Naive B cell (primary cell): ENCODE measurements at regions not wholly inside any gene's neighbourhood (a gene's known extent, or its start where the extent isn't known, plus 50 kb on each side); places are given as distances from the start of the nearest gene placed in this dataset.

ENCODE experiments used
- ATAC-seq, 2 donors: fragments of 150-1000 bp; cut with Tn5 transposase; 2 replicates each; pipeline ENCODE4 v1.10.0; 2021; ENCODE audit warnings: low read depth in 2 of 2, mild to moderate bottlenecking in 2 of 2, moderate library complexity in 2 of 2
- DNase-seq: peaks from one replicate; pipeline ENCODE4 v3.0.0; 2022
- H3K27ac Mint-ChIP-seq, 6 donors: one replicate each; pipeline ENCODE4 v1.8.0; 2020 to 2022; ENCODE audit warnings: mild to moderate bottlenecking in 6 of 6, mixed read lengths in 6 of 6, moderate library complexity in 5 of 6, inconsistent platforms in 2 of 6
- H3K27me3 Mint-ChIP-seq, 3 donors: one replicate each; pipeline ENCODE4 v1.8.0; 2021 to 2022; ENCODE audit warnings: mixed read lengths in 3 of 3, mild to moderate bottlenecking in 1 of 3
- H3K36me3 Mint-ChIP-seq, 2 donors: one replicate each; pipeline ENCODE4 v1.8.0; 2020 to 2022; ENCODE audit warnings: mixed read lengths in 2 of 2, inconsistent platforms in 1 of 2, mild to moderate bottlenecking in 1 of 2
- H3K4me1 Mint-ChIP-seq, 3 donors: one replicate each; pipeline ENCODE4 v1.8.0; 2020 to 2022; ENCODE audit warnings: mixed read lengths in 3 of 3, inconsistent platforms in 1 of 3, mild to moderate bottlenecking in 1 of 3, moderate library complexity in 1 of 3
- H3K4me3 Mint-ChIP-seq, 8 donors: one replicate each; pipeline ENCODE4 v1.8.0; 2020 to 2022; ENCODE audit warnings: mild to moderate bottlenecking in 8 of 8, mixed read lengths in 8 of 8, moderate library complexity in 8 of 8, inconsistent platforms in 2 of 8
- H3K9me3 Mint-ChIP-seq, 7 donors: one replicate each; pipeline ENCODE4 v1.8.0; 2020 to 2022; ENCODE audit warnings: mixed read lengths in 7 of 7, mild to moderate bottlenecking in 5 of 7, inconsistent platforms in 2 of 7, moderate library complexity in 1 of 7

DNA sequence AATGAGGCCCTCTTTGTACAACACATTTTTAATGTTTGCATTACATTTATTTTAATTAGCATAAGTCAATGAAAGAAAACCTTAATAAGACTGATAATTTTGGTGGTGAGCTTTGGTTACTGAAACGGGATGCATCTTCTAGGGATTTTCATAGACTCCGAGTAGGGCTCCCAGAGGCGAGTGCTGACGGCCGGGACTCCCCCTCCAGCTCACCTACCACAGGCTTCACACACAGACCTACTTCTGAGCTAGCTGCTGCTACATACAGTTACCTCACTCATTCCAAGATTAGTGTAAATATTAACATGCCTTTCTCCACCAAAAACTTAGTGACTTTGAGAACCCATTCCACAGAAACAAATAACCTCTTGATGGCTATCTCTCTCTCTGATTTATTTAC, 271.1 kb downstream of the GALR1 start:
- Mint-ChIP-seq H3K36me3 (no peaks in the 10 kb centered on the region), H3K4me1 (no peaks in the 10 kb centered on the region), H3K9me3 (peaks cover 0 to 3% (median 1%) of the 10 kb centered on the region in 7 donors), H3K4me3 (no peak overlapping the region), H3K27ac (no peak overlapping the region), H3K27me3 (no peaks in the 10 kb centered on the region)
- DNase-seq (no peak), ATAC-seq (no peak)

DNA sequence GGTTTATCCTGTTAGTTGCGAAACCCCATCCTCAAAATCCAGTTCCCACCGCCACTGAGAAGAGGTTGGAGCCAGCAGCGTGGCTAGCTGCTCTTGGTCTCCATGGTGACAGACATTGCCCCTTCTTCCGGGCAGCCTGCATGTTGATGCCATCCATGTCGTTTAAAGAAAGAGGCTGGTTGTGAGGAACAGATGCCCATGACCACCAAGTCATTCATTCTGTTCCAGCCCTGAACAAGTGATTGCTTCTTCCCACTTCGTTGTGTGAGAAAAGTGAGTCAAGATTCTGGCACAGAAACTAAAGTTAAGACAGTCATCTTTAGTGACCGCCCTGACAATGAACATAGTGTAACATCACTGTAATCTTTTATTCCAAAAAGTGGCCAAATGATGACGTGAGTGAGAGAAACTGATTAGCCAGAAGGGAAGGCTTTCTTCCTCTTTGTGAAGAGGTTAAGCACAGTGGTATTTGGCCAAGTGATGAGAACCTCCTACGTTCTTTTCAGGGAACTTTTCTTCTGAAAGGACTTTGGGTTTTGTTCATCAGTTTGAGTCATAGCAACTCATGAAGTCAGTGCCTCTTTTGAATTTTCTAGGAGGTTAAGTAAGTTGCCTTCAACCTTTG, 272.5 kb downstream of the GALR1 start:
- Mint-ChIP-seq H3K9me3 (peaks cover 0 to 10% (median 8%) of the 10 kb centered on the region in 7 donors), H3K27ac (no peak overlapping the region), H3K27me3 (no peaks in the 10 kb centered on the region), H3K36me3 (no peaks in the 10 kb centered on the region), H3K4me1 (no peaks in the 10 kb centered on the region), H3K4me3 (no peak overlapping the region)
- ATAC-seq (no peak), DNase-seq (no peak)

DNA sequence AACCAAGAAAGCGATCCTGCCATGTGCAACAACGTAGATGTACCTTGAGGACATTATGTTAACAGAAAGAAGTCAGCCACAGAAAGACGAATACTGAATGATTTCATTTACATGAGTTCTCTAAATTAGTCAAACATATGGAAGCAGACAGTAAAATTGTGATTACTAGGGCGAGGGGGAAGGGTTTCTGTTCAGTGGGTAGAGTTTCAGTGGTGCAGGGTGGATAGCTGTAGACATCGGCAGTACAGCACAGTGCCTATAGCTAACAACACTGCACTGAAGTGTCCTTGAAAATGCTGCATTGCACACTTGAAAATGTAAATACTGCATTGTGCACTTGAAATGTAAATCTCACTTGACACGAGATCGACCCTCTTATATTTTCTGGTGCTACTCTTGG, 275.3 kb downstream of the GALR1 start:
- H3K4me3 Mint-ChIP-seq, result no peak overlapping the region
- ATAC-seq, result no peak
- peaks cover 0 to 17% (median 7%) of the 10 kb centered on the region in 7 donors for H3K9me3 Mint-ChIP-seq
- no peak overlapping the region for H3K27ac Mint-ChIP-seq
- H3K4me1 Mint-ChIP-seq, result no peaks in the 10 kb centered on the region
- no peaks in the 10 kb centered on the region for H3K27me3 Mint-ChIP-seq
- DNase-seq, result no peak
- H3K36me3 Mint-ChIP-seq, result no peaks in the 10 kb centered on the region

DNA sequence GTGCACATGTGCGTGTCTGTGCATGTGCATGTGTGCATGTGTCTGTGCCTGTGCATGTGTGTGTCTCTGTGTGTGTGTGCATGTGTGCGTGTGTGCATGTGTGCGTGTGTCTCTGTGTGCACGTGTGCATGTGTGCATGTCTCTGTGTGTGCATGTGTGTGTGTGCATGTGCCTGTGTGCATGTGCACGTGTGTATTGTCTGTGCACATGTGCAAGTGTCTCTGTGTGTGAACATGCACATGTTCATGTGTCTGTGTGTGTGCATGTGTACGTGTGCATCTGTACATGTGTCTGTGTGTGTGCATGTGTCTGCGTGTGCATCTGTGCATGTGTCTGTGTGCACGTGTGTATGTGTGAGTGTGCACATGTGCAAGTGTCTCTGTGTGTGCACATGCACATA, 277.3 kb downstream of the GALR1 start:
- H3K4me1 Mint-ChIP-seq, result no peaks in the 10 kb centered on the region

DNA sequence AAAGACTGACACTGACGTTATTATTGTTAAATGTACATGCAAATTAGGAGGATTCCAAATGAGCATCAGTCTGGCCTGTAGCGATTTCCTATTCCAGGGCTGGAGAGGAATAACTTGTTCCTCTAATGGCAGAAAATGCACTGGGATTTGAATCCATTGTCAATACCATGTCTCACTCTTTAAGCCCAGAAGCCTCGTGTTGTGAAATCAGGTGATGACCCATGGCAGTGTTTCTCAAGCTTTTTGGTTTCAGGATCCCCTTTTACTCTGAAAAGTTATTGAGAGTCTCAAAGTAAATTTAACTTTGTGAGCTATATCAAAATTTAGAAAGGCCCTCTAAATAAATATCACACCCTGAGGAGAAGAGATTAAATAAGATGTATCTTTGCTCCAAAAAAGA, 279.2 kb downstream of the GALR1 start:
- DNase-seq (no peak), ATAC-seq (no peak)
- Mint-ChIP-seq H3K36me3 (no peaks in the 10 kb centered on the region), H3K9me3 (peaks cover 0 to 17% (median 7%) of the 10 kb centered on the region in 7 donors), H3K27me3 (no peaks in the 10 kb centered on the region), H3K4me3 (no peak overlapping the region), H3K27ac (no peak overlapping the region), H3K4me1 (no peaks in the 10 kb centered on the region)

More for the DNA sequence above, 277.3 kb downstream of the GALR1 start:
- Mint-ChIP-seq H3K27me3 (no peaks in the 10 kb centered on the region), H3K9me3 (peaks cover 0 to 17% (median 7%) of the 10 kb centered on the region in 7 donors), H3K4me3 (no peak overlapping the region), H3K27ac (no peak overlapping the region), H3K36me3 (no peaks in the 10 kb centered on the region)
- DNase-seq, result no peak
- ATAC-seq, result no peak

DNA sequence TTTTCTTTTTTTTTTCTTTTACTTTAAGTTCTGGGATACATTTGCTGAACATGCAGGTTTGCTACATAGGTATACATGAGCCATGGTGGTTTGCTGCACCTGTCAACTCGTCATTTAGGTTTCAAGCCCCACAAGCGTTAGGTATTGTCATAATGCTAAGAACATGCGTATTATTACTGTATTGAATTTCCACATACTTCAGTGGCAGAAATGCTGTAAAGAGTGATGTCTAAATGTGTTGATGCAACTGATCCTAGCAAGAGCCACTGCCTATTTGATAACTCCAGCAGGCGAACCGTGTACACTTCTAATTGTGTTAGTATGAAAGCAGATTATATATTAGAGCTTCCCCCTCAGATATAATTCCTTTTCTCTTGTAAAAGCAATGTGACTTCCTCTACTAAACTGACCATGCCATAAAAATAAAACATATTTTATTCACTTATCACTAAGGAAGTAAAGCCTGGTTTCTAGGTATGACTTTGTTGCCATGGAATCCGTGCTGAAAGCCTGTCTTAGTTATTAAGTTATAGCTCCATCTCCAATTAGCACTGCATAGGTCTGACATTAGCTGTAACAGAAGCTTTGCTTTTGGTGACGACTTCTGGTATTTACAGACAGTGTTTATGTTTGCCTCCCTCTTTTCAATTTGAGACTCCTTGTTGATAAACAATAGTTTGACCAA, 280.0 kb downstream of the GALR1 start:
- DNase-seq (no peak), ATAC-seq (no peak)
- no peaks in the 10 kb centered on the region for H3K4me1 Mint-ChIP-seq
- H3K9me3 Mint-ChIP-seq, result peaks cover 0 to 17% (median 7%) of the 10 kb centered on the region in 7 donors
- H3K36me3 Mint-ChIP-seq, result no peaks in the 10 kb centered on the region
- H3K4me3 Mint-ChIP-seq, result no peak overlapping the region
- no peaks in the 10 kb centered on the region for H3K27me3 Mint-ChIP-seq
- H3K27ac Mint-ChIP-seq, result no peak overlapping the region

DNA sequence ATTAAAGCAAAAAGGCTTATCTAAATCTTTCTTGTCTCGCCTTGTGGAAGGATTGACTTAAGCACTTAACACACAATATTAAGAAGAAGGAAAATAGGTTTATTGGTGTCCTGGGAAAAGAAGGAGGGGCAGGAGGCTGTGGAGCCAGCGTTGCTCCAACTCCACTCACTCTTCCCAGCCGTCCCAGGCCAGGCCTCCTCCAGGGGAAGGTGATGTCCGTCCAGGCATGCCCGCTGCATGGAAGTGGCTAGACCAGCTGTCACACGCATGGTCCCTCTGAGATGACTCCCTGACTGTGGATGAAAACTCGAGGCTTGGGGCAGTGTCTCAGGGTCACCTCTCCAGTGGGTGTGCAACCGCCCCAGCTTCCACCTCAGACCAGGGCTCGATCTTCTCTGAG, 281.1 kb downstream of the GALR1 start:
- peaks cover 3 to 17% (median 7%) of the 10 kb centered on the region in 7 donors for H3K9me3 Mint-ChIP-seq

DNA sequence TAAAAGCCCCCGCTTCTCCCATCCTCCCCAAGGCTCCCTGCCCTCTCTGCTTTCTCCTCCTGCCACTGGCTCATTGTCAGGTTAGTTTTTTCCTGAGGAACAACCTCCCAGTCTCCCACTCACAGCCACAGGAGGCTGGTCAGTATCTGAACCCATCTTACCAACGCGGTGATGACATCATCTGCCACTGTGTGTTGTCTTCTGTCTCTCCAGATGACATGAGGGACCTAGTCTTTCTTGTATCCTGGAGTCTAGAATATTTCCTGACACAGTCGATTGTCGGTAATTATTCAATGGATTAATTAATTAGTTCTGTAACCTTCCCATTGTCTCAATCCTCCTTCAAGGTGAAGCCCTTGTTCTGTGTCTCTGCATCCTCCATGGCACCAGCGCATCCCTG, 290.2 kb downstream of the GALR1 start:
- Mint-ChIP-seq H3K27ac (no peak overlapping the region), H3K9me3 (peaks cover 0 to 22% (median 7%) of the 10 kb centered on the region in 7 donors), H3K4me3 (peak overlapping the region in 1 of 8 donors; percentile 49), H3K27me3 (peaks cover 0 to 4% (median 0%) of the 10 kb centered on the region in 3 donors), H3K4me1 (no peaks in the 10 kb centered on the region), H3K36me3 (no peaks in the 10 kb centered on the region)
- DNase-seq (no peak), ATAC-seq (no peak)

More for the DNA sequence above, 281.1 kb downstream of the GALR1 start:
- Mint-ChIP-seq H3K27me3 (no peaks in the 10 kb centered on the region), H3K36me3 (no peaks in the 10 kb centered on the region), H3K4me3 (no peak overlapping the region), H3K4me1 (no peaks in the 10 kb centered on the region), H3K27ac (no peak overlapping the region)
- DNase-seq, result no peak
- no peak for ATAC-seq

DNA sequence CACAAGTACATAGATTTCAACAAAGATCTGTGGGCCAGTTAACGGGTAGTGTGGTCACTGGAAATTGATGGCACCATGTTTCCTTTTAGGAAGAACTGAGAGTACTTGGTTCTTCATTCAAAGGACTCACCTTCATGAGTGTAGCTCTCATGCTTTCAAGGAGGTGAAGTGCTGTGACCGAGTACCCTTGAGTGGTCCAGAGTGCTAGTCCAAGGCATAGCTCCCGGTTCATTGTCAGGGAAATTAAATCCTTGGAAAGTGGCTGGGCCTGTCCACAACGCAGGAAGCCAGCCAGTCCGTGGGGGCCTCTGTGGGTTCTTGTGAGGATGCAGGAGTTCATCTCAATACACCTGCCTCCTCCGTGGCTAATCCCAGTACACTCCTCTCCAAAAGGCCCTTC, 295.1 kb downstream of the GALR1 start:
- Mint-ChIP-seq H3K36me3 (no peaks in the 10 kb centered on the region), H3K9me3 (peaks cover 0 to 14% (median 4%) of the 10 kb centered on the region in 7 donors)

DNA sequence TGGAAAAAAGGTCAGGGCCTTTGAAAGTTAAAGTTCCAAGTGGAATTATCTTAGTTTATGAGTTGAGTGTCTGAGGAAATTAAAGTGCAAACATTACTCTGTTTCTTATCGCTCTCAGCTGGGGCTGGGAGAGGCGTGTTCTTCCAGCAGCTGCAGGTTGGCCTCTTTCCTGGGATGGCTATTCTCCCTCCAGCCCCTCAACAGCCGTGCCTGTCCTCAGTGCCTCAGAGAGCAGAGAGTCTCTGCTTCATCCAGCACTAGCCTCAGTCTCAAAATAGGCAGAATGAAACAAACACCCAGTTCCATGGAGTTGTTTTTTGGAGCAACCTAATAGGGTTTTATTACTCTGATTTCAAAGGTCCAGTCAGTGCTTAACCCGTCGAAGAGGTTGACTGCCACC, 298.1 kb downstream of the GALR1 start:
- Mint-ChIP-seq H3K4me1 (no peaks in the 10 kb centered on the region), H3K27ac (no peak overlapping the region), H3K9me3 (peaks cover 0 to 6% (median 0%) of the 10 kb centered on the region in 7 donors), H3K27me3 (no peaks in the 10 kb centered on the region), H3K4me3 (no peak overlapping the region), H3K36me3 (no peaks in the 10 kb centered on the region)
- DNase-seq (no peak), ATAC-seq (no peak)

More for the DNA sequence above, 295.1 kb downstream of the GALR1 start:
- DNase-seq (no peak), ATAC-seq (no peak)
- Mint-ChIP-seq H3K4me1 (no peaks in the 10 kb centered on the region), H3K27me3 (no peaks in the 10 kb centered on the region), H3K27ac (no peak overlapping the region), H3K4me3 (no peak overlapping the region)

DNA sequence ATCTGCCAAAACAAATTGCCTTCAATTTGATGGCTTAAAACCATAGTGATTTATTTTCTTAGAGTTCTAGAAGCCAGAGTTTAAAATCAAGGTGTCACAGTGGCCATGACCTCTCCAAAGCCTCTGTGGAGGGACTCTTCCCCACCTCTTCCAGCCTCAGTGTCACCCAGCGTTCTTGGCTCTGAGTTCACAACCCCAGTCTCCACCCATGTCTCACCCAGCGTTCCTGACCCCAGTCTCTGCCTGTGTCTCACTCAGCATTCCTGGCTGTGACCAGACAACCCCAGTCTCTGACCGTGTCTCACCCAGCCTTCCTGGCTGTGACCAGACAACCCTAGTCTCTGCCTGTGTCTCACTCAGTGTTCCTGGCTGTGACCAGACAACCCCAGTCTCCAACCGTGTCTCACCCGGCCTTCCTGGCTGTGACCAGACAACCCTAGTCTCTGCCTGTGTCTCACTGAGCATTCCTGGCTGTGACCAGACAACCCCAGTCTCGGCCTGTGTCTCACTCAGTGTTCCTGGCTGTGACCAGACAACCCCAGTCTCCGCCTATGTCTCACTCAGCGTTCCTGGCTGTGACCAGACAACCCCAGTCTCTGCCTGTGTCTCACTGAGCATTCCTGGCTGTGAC, 299.3 kb downstream of the GALR1 start:
- Mint-ChIP-seq H3K4me3 (no peak overlapping the region), H3K9me3 (peaks cover 0 to 6% (median 0%) of the 10 kb centered on the region in 7 donors), H3K4me1 (no peaks in the 10 kb centered on the region), H3K36me3 (no peaks in the 10 kb centered on the region), H3K27ac (no peak overlapping the region), H3K27me3 (no peaks in the 10 kb centered on the region)
- DNase-seq (no peak), ATAC-seq (no peak)

DNA sequence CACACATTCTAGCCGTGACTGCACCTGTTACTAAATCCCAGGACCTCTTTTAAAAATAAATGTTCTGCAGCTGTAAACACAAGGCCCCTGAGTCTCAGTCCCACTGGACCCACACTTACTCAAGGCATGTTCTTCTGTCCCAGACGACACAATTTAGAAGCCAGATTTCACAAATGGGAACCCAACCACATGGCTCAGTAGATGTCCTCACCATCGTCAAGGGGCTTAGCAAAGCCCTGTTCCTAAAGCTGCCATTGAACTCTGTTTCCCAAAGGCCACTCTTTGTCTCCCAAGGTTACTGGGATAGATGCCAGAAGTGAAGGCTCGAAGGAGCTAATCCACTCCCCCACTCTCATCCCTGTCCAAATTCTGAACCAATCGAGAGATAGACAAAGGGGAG, 301.0 kb downstream of the GALR1 start:
- H3K27me3 Mint-ChIP-seq, result peaks cover 0 to 9% (median 4%) of the 10 kb centered on the region in 3 donors
- no peak overlapping the region for H3K4me3 Mint-ChIP-seq
- H3K4me1 Mint-ChIP-seq, result no peaks in the 10 kb centered on the region
- no peak overlapping the region for H3K27ac Mint-ChIP-seq
- peaks cover 0 to 6% (median 2%) of the 10 kb centered on the region in 7 donors for H3K9me3 Mint-ChIP-seq
- ATAC-seq (no peak), DNase-seq (no peak)
- H3K36me3 Mint-ChIP-seq, result no peaks in the 10 kb centered on the region

DNA sequence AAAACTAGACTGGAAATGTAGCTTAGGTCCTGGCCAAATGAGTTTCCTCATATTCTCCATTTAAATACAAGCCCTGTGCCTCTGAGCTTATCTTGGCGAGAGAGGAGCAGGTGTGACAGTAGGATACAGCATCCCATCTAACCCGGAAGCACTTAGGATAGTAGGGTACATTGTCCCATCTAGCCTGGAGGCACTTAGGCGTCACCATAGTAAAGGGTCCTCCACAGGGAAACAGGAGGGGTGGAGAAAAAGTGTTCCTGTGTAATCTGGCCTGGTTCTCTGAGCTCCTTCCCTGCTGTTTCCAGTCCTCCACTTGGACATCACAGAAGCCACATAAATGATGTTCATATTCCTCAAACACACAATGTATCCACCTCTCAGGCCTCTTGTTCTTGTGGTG, 301.4 kb downstream of the GALR1 start:
- peaks cover 0 to 6% (median 2%) of the 10 kb centered on the region in 7 donors for H3K9me3 Mint-ChIP-seq
- no peaks in the 10 kb centered on the region for H3K4me1 Mint-ChIP-seq
- no peak overlapping the region for H3K4me3 Mint-ChIP-seq
- ATAC-seq, result no peak
- H3K27me3 Mint-ChIP-seq, result peaks cover 0 to 9% (median 4%) of the 10 kb centered on the region in 3 donors
- no peaks in the 10 kb centered on the region for H3K36me3 Mint-ChIP-seq
- H3K27ac Mint-ChIP-seq, result no peak overlapping the region
- no peak for DNase-seq

DNA sequence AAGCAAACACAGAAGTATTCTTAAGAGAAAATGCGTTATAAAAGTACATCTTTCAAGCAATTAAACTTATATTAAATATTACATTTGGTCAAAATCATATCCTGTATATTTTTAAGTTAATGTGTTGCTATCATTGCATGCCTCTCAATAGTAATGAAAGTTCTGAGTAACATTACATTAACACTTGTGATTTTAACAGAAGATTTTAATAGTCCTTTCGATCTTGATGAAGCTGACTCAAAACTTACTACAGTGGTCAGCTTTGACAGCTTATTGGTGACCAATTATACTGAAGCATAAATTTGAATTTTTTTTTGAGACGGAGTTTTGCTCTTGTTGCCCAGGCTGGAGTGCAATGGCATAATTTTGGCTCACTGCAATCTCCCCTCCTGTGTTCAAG, 303.3 kb downstream of the GALR1 start:
- Mint-ChIP-seq H3K27me3 (peaks cover 4 to 9% (median 4%) of the 10 kb centered on the region in 3 donors), H3K36me3 (no peaks in the 10 kb centered on the region), H3K9me3 (peaks cover 0 to 6% (median 2%) of the 10 kb centered on the region in 7 donors), H3K4me1 (no peaks in the 10 kb centered on the region), H3K27ac (no peak overlapping the region), H3K4me3 (no peak overlapping the region)
- DNase-seq (no peak), ATAC-seq (no peak)
